ENCODE measurements at regions not wholly inside any gene's neighbourhood (a gene's known extent, or its start where the extent isn't known, plus 50 kb on each side); places are given as distances from the start of the nearest gene placed in this dataset.

DNA sequence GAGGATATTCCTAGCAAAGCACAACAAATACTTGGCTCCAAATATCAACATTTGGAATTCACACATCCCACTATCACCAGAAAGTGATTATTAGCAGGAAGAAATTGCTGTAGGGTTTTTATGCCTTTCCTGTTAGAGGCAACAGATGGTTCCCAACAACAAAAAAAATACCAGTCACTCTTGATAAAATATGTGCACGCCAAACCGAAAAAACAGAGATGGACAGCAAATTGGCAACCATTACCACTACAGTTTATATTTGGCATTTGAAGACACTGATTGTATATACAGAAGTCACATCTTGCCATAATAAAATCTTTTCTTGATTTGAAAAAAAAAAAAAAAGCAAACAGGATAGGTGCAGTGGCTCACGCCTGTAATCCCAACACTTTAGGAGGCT is 78.2 kb downstream of the TMPRSS5 start:
- Histone ChIP-seq H3K4me1 (ENCODE audit: control insufficient read depth, insufficient read depth, low read length) (0 out of 2 replicates have a peak, but pooled peaks cover 2% of the 10 kb centered on the region), H4K20me1 (ENCODE audit: insufficient read depth, low read length) (no peaks in the 10 kb centered on the region), H3K14ac (replicated peaks; ENCODE audit: low read depth, low read length) (no peak overlapping the region), H3K79me1 (ENCODE audit: low read depth in 1 of 2, low read length in 2 of 2) (no peaks in the 10 kb centered on the region), H4K5ac (ENCODE audit: low read depth, low read length) (no peak overlapping the region), H3K9ac (ENCODE audit: low read depth, low read length) (no peak overlapping the region), H2BK15ac (ENCODE audit: low read depth, low read length) (no peak overlapping the region), H3K4me3 (ENCODE audit: insufficient read depth, low read depth, low read length) (no peak overlapping the region), H2AK5ac (ENCODE audit: low read depth, low read length) (no peak overlapping the region), H4K8ac (ENCODE audit: low read depth in 2 of 2, low read length in 2 of 2) (no peak overlapping the region), H2BK5ac (ENCODE audit: low read depth, low read length, poor library complexity, severe bottlenecking) (no peak overlapping the region), H3K4me2 (ENCODE audit: low read depth, low read length) (no peak overlapping the region), H2AK9ac (replicated peaks; ENCODE audit: low read depth, low read length, poor library complexity) (no peak overlapping the region), H2BK120ac (ENCODE audit: low read depth, low read length) (no peak overlapping the region), H3K9me1 (ENCODE audit: insufficient read depth, low read length) (no peaks in the 10 kb centered on the region), H4K91ac (ENCODE audit: insufficient read depth, low read depth, low read length) (no peak overlapping the region), H3K56ac (ENCODE audit: extremely low read depth, insufficient read depth, low read length) (no peak overlapping the region), H2BK20ac (ENCODE audit: low read depth, low read length) (no peak overlapping the region), H3K9me3 (ENCODE audit: control insufficient read depth, insufficient read depth, low read length) (no peaks in the 10 kb centered on the region; the same call in 1 of the 2 replicates), H2AFZ (replicated peaks; ENCODE audit: low read length, poor library complexity) (no peak overlapping the region), H3K23ac (ENCODE audit: low read depth, low read length) (no peak overlapping the region), H3K18ac (ENCODE audit: low read depth, low read length) (no peak overlapping the region), H3K36me3 (ENCODE audit: control insufficient read depth, insufficient read depth, low read length) (no peaks in the 10 kb centered on the region), H3K27ac (ENCODE audit: insufficient read depth, low read length) (no peak overlapping the region), H3K4ac (ENCODE audit: low read depth, low read length) (no peak overlapping the region), H3K27me3 (ENCODE audit: control insufficient read depth, insufficient read depth, low read length) (peaks cover 10% of the 10 kb centered on the region)
- ChIA-PET POLR2A (ENCODE audit: unreplicated experiment) (no interaction called here), CTCF (no interaction called here)
- TF ChIP-seq RAD21 (IDR thresholded peaks at IDR 0.05; ENCODE audit: low read length) (no peak), RCOR1 (IDR thresholded peaks at IDR 0.05; ENCODE audit: insufficient replicate concordance, low read length) (no peak), CEBPB (IDR thresholded peaks at IDR 0.05; ENCODE audit: low read depth, low read length) (no peak), CHD1 (IDR thresholded peaks at IDR 0.05; ENCODE audit: low read depth, low read length) (no peak), MXI1 (IDR thresholded peaks at IDR 0.05; ENCODE audit: borderline replicate concordance, low read depth, low read length) (no peak), MAFK (IDR thresholded peaks at IDR 0.05; ENCODE audit: low read depth, low read length) (no peak), FOS (IDR thresholded peaks at IDR 0.05; ENCODE audit: low read depth, low read length) (no peak), BHLHE40 (IDR thresholded peaks at IDR 0.05; ENCODE audit: low read depth, low read length) (no peak), MAZ (IDR thresholded peaks at IDR 0.05; ENCODE audit: borderline replicate concordance, low read depth, low read length) (no peak), RFX5 (IDR thresholded peaks at IDR 0.05; ENCODE audit: low read depth, low read length) (no peak)
- TF ChIP-seq, protein P1, sequence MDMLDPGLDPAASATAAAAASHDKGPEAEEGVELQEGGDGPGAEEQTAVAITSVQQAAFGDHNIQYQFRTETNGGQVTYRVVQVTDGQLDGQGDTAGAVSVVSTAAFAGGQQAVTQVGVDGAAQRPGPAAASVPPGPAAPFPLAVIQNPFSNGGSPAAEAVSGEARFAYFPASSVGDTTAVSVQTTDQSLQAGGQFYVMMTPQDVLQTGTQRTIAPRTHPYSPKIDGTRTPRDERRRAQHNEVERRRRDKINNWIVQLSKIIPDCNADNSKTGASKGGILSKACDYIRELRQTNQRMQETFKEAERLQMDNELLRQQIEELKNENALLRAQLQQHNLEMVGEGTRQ (IDR thresholded peaks at IDR 0.05; ENCODE audit: low read depth, low read length): no peak
- TF ChIP-seq, protein P2, sequence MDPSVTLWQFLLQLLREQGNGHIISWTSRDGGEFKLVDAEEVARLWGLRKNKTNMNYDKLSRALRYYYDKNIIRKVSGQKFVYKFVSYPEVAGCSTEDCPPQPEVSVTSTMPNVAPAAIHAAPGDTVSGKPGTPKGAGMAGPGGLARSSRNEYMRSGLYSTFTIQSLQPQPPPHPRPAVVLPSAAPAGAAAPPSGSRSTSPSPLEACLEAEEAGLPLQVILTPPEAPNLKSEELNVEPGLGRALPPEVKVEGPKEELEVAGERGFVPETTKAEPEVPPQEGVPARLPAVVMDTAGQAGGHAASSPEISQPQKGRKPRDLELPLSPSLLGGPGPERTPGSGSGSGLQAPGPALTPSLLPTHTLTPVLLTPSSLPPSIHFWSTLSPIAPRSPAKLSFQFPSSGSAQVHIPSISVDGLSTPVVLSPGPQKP (IDR thresholded peaks at IDR 0.05; ENCODE audit: borderline replicate concordance, low read depth, low read length): no peak
- no peak for DNase-seq
- no peak for ATAC-seq (ENCODE audit: low read depth)
- in situ Hi-C loops (cut with MboI; ENCODE audit: low sequenced_read_pairs): no loop called here
- BruUV-seq (replicated peaks): no TSS peak
- intact Hi-C loops (cut with micrococcal nuclease): no loop called here
- dilution Hi-C loops (cut with HindIII; ENCODE audit: low sequenced_read_pairs, unreplicated experiment): no loop called here
- no CpG with 5 or more reads among the region's 3 CpGs for WGBS, 2 experiments (ENCODE audit: extremely low coverage in 2 of 2, insufficient read length in 1 of 2)

Measured in IMR-90 (cell line).